ENCODE measurements at regions not wholly inside any gene's neighbourhood (a gene's known extent, or its start where the extent isn't known, plus 50 kb on each side); places are given as distances from the start of the nearest gene placed in this dataset.

DNA sequence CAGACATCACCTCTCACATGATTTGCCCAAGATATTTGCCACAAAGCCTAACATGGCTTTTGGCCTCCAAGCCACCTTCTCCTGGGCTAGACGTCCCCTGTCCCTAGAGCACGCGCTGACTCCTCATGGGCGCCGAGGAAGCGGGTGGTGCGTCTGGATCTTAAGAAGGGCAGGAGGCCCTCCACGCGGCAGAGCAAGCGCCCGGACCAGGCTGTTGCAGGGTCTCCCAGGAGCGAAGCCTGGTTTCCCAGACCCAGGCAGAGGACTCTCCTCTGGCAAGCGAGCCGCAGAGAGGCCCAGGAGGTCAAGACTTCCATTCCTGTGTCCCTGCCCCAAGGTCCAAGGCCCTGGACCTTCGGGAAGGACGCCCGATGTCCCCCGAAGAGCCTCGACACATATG, 101.7 kb upstream of the TTC34 start (continued):
- TF ChIP-seq CHD2 (IDR thresholded peaks at IDR 0.05; ENCODE audit: low read length) = no peak

DNA sequence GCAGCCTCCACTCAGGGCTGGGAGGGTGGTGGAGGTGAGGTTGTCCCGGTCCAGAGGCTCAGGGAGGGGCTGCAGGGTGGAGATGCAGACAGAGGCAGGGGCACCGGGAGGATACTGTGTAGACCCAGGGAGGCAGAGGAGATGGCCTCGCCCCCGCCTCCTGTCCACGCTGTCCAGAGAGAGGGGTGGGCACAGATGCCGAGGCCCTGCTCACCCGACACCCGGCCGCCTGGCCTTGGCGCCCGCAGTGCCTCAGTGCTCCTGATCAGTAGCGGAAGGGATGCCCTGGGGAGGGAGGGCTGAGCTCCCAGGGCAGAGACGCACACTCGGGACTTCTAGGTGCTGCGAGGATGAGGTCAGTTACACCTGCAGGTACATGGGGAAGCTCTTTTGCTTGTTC, 102.7 kb upstream of the TTC34 start:
- CTCF ChIA-PET (ENCODE audit: partially characterized antibody) = no interaction called here
- no peak for FAIRE-seq

More for the DNA sequence above, 102.7 kb upstream of the TTC34 start:
- no peak overlapping the region for H2AK5ac ChIP-seq (ENCODE audit: low read depth, low read length)
- no peaks in the 10 kb centered on the region for H4K20me1 ChIP-seq (replicated peaks in 1 of 2; ENCODE audit: control insufficient read depth in 1 of 2, insufficient read depth in 2 of 2, low read length in 2 of 2)
- POLR2A ChIA-PET (ENCODE audit: partially characterized antibody) = no interaction called here
- H3K4ac ChIP-seq (replicated peaks; ENCODE audit: insufficient read length, low read depth, low read length) = no peak overlapping the region
- no peak overlapping the region for H2BK15ac ChIP-seq (ENCODE audit: low read length)
- H3K4me1 ChIP-seq (replicated peaks in 1 of 4; ENCODE audit: control insufficient read depth in 3 of 4, insufficient read depth in 4 of 4, low read length in 3 of 4) = no peaks in the 10 kb centered on the region
- H4K5ac ChIP-seq (ENCODE audit: insufficient read length, low read depth, low read length) = no peak overlapping the region
- H3K56ac ChIP-seq (replicated peaks; ENCODE audit: insufficient read length, low read depth, low read length) = no peak overlapping the region
- H3K18ac ChIP-seq (ENCODE audit: extremely low read depth, low read length) = no peak overlapping the region
- H2AFZ ChIP-seq (ENCODE audit: low read length) = no peak overlapping the region
- no peak overlapping the region for H2BK12ac ChIP-seq (ENCODE audit: low read depth, low read length)
- no peak overlapping the region for H2BK5ac ChIP-seq (ENCODE audit: low read depth, low read length)
- TF ChIP-seq MAFK (IDR thresholded peaks at IDR 0.05; ENCODE audit: low read depth, low read length) = no peak
- H3K79me2 ChIP-seq (ENCODE audit: control insufficient read depth in 1 of 2, insufficient read depth in 2 of 2, low read length in 2 of 2) = no peaks in the 10 kb centered on the region
- no peak overlapping the region for H3K23ac ChIP-seq (ENCODE audit: insufficient read length)
- no peaks in the 10 kb centered on the region for H3K79me1 ChIP-seq (ENCODE audit: low read depth, low read length)
- no peak for DNase-seq (ENCODE audit: low read depth in 1 of 2, low spot score in 2 of 2)
- H3K27me3 ChIP-seq (replicated peaks in 1 of 4; ENCODE audit: control insufficient read depth in 3 of 4, extremely low read depth in 1 of 4, insufficient read depth in 3 of 4, low read length in 3 of 4) = no peaks in the 10 kb centered on the region
- no peak overlapping the region for H4K91ac ChIP-seq (replicated peaks; ENCODE audit: insufficient read length, low read length)
- WGBS, 2 experiments (ENCODE audit: extremely low coverage in 1 of 2, insufficient coverage in 1 of 2, insufficient read length in 1 of 2, insufficient replicate concordance in 2 of 2, low coverage in 1 of 2, low lambda C conversion rate in 2 of 2, missing lambda C conversion rate in 1 of 2) = 97% methylated on average over 8 of the region's 15 CpGs; no CpG with 5 or more reads in 1 of the 2 experiments
- H2BK20ac ChIP-seq (ENCODE audit: low read length) = no peak overlapping the region
- H2BK120ac ChIP-seq (replicated peaks; ENCODE audit: low read depth, low read length) = no peak overlapping the region
- H3K4me2 ChIP-seq (ENCODE audit: insufficient read depth in 1 of 2, low read depth in 2 of 2, low read length in 2 of 2) = no peak overlapping the region
- H3K4me3 ChIP-seq (ENCODE audit: extremely low read depth in 1 of 4, insufficient read depth in 2 of 4, low read depth in 3 of 4, low read length in 4 of 4) = no peak overlapping the region
- H3K9ac ChIP-seq (replicated peaks in 1 of 4; ENCODE audit: extremely low read depth in 1 of 4, low read depth in 3 of 4, low read length in 3 of 4) = no peak overlapping the region
- no peaks in the 10 kb centered on the region for H3K23me2 ChIP-seq (ENCODE audit: low read depth, low read length)
- H3K36me3 ChIP-seq (ENCODE audit: control insufficient read depth in 2 of 4, insufficient read depth in 4 of 4, low read length in 3 of 4) = no peaks in the 10 kb centered on the region; a peak in 1 of 8 replicates
- H3K27ac ChIP-seq (ENCODE audit: low read depth, low read length) = no peak overlapping the region
- peaks cover 84 to 100% of the 10 kb centered on the region in 2 experiments for H3K9me3 ChIP-seq (ENCODE audit: insufficient read depth in 2 of 2, low read depth in 1 of 2, low read length in 1 of 2)
- no peak overlapping the region for H3K14ac ChIP-seq (ENCODE audit: insufficient read length)
- H4K8ac ChIP-seq (ENCODE audit: extremely low read depth, insufficient read depth, low read length) = no peak overlapping the region
